Endothelial cell of umbilical vein (primary cell): ENCODE measurements at regions not wholly inside any gene's neighbourhood (a gene's known extent, or its start where the extent isn't known, plus 50 kb on each side); places are given as distances from the start of the nearest gene placed in this dataset.

ENCODE experiments used
- BruUV-seq: library from RNA; stranded (reverse); fragments of 400-500 nt; replicated peaks from 2 replicates; lab custom pipeline; 2021; lab: Mats Ljungman, UMichigan
- CTCF ChIA-PET: fragments of 300-600, 350-600 bp; sonication (Branson Sonifier 250); formaldehyde crosslinking; loops from one replicate; lab custom pipeline; 2021; ENCODE audit warnings: antibody characterized with exemption, inconsistent platforms; lab: Charles Lee
- POLR2A ChIA-PET: fragments of 300-600, 350-600 bp; sonication (Branson Sonifier 250); formaldehyde crosslinking; loops from one replicate; lab custom pipeline; 2021; ENCODE audit warnings: antibody characterized with exemption, inconsistent platforms; lab: Charles Lee
- DNase-seq: peaks from one replicate; pipeline ENCODE4 v3.0.0-alpha.2; 2011; ENCODE audit warnings: low read depth, low spot score
- FAIRE-seq: peaks from 2 replicates; lab custom pipeline; 2011; peaks lifted over from hg19 to GRCh38; lab: Jason Lieb, UNC
- H2AFZ ChIP-seq: 2 replicates; pipeline ENCODE4 v1.6.0; 2012; ENCODE audit warnings: low read depth, low read length, control low read depth, inconsistent platforms
- H3K27ac ChIP-seq: 2 replicates; pipeline ENCODE4 v1.5.1; 2011; ENCODE audit warnings: low read depth, mild to moderate bottlenecking, control low read depth, low read length, moderate library complexity; ENCODE audit not compliant: insufficient read depth
- H3K27me3 ChIP-seq, 2 experiments: 2 replicates each; pipeline versions ENCODE4 v1.6.0 to v1.6.1; 2011; ENCODE audit warnings: low read length in 2 of 2, mixed read lengths in 1 of 2; ENCODE audit not compliant: control insufficient read depth in 2 of 2, insufficient read depth in 2 of 2
- H3K36me3 ChIP-seq, 2 experiments: 2 replicates in 1 of 2; 3 replicates in 1 of 2; pipeline ENCODE4 v1.5.1; 2011; ENCODE audit warnings: low read length in 2 of 2, mild to moderate bottlenecking in 1 of 2, moderate library complexity in 1 of 2; ENCODE audit not compliant: control insufficient read depth in 2 of 2, insufficient read depth in 2 of 2; ENCODE audit errors: extremely low read depth in 1 of 2
- H3K4me1 ChIP-seq: 3 replicates; pipeline ENCODE4 v1.5.1; 2011; ENCODE audit warnings: mild to moderate bottlenecking, low read length; ENCODE audit not compliant: control insufficient read depth, insufficient read depth; ENCODE audit errors: extremely low read depth
- H3K4me2 ChIP-seq: 2 replicates; pipeline ENCODE4 v1.6.1; 2011; ENCODE audit warnings: low read length, control low read depth, mixed read lengths; ENCODE audit not compliant: insufficient read depth
- H3K4me3 ChIP-seq, 3 experiments: fragments of 200-600 bp in 1 of 3; sonication (generic), shearing (Covaris generic) in 1 of 3; replicated peaks in 1 of 3; 2 replicates each; pipeline ENCODE4 v1.5.1; 2011 to 2016; ENCODE audit warnings: control low read depth in 3 of 3, low read length in 3 of 3, mild to moderate bottlenecking in 2 of 3, inconsistent platforms in 1 of 3, low read depth in 1 of 3, moderate library complexity in 1 of 3; ENCODE audit not compliant: insufficient read depth in 1 of 3
- H3K79me2 ChIP-seq: 2 replicates; pipeline ENCODE4 v1.6.0; 2012; ENCODE audit warnings: low read length, inconsistent platforms; ENCODE audit not compliant: control insufficient read depth, insufficient read depth
- H3K9ac ChIP-seq: replicated peaks from 2 replicates; pipeline ENCODE3; 2011; ENCODE audit warnings: low read length, control low read depth; ENCODE audit not compliant: insufficient read depth; ENCODE audit errors: extremely low read depth
- H3K9me1 ChIP-seq: replicated peaks from 3 replicates; pipeline ENCODE4 v1.6.0; 2011; ENCODE audit warnings: mild to moderate bottlenecking, low read length; ENCODE audit not compliant: control insufficient read depth, insufficient read depth; ENCODE audit errors: extremely low read depth
- H3K9me3 ChIP-seq: replicated peaks from 2 replicates; pipeline ENCODE4 v1.5.1; 2012; ENCODE audit warnings: low read length, inconsistent platforms; ENCODE audit not compliant: control insufficient read depth, insufficient read depth
- H4K20me1 ChIP-seq: replicated peaks from 2 replicates; pipeline ENCODE3; 2011; ENCODE audit warnings: mild to moderate bottlenecking, low read length; ENCODE audit not compliant: control insufficient read depth, insufficient read depth; ENCODE audit errors: extremely low read depth
- EZH2 ChIP-seq: IDR thresholded peaks from 2 replicates; pipeline ENCODE4 v1.6.1; 2012; ENCODE audit warnings: borderline replicate concordance, low read depth, mild to moderate bottlenecking, moderate library complexity, low read length, inconsistent platforms; ENCODE audit not compliant: severe bottlenecking
- FOS ChIP-seq: IDR thresholded peaks from 2 replicates; pipeline ENCODE4 v1.6.1; 2011; ENCODE audit warnings: mild to moderate bottlenecking, low read length, moderate library complexity, borderline replicate concordance; ENCODE audit not compliant: insufficient read depth
- GATA2 ChIP-seq: IDR thresholded peaks from 2 replicates; pipeline ENCODE4 v1.7.0; 2011; ENCODE audit warnings: low read depth, mild to moderate bottlenecking, moderate library complexity, mixed read lengths, low read length; ENCODE audit not compliant: insufficient read length, insufficient read depth
- JUN ChIP-seq: IDR thresholded peaks from 2 replicates; pipeline ENCODE4 v1.6.1; 2011; ENCODE audit warnings: borderline replicate concordance, low read depth; ENCODE audit not compliant: insufficient read length, insufficient read depth
- MAX ChIP-seq: IDR thresholded peaks from 2 replicates; pipeline ENCODE4 v1.6.1; 2011; ENCODE audit not compliant: insufficient read depth, insufficient read length
- MYC ChIP-seq: IDR thresholded peaks from one replicate; pipeline ENCODE4 v1.6.1; 2011; ENCODE audit warnings: mild to moderate bottlenecking, low read depth, low read length
- POLR2A ChIP-seq: IDR thresholded peaks from 2 replicates; pipeline ENCODE4 v1.6.1; 2012; ENCODE audit warnings: low read depth, mild to moderate bottlenecking, control low read depth, low read length
- POLR2AphosphoS5 ChIP-seq: IDR thresholded peaks from 2 replicates; pipeline ENCODE4 v1.6.1; 2012; ENCODE audit warnings: low read depth, mild to moderate bottlenecking, control low read depth, low read length, moderate library complexity; ENCODE audit not compliant: insufficient read depth
- dilution Hi-C: fragments of 300-500 bp; cut with MboI; formaldehyde crosslinking; loops from one replicate; pipeline ENCODE4 v1.15.0; 2019; ENCODE audit warnings: low sequenced_read_pairs; ENCODE audit not compliant: extremely low pct_ligation_motif_present
- intact Hi-C: fragments of 100-400 bp; cut with micrococcal nuclease; formaldehyde crosslinking; loops from one replicate; pipeline ENCODE4 v1.10.0; 2022
- TF ChIP-seq, protein P1 (sequence below), 2 donors: IDR thresholded peaks; 1 replicate in 1 of 2; 2 replicates in 1 of 2; pipeline ENCODE4 v1.5.1; 2011; ENCODE audit warnings: low read length in 2 of 2, mild to moderate bottlenecking in 2 of 2, moderate library complexity in 2 of 2, control low read depth in 1 of 2, inconsistent platforms in 1 of 2, low read depth in 1 of 2; ENCODE audit not compliant: insufficient read depth in 1 of 2; ENCODE audit errors: extremely low read depth in 1 of 2

DNA sequence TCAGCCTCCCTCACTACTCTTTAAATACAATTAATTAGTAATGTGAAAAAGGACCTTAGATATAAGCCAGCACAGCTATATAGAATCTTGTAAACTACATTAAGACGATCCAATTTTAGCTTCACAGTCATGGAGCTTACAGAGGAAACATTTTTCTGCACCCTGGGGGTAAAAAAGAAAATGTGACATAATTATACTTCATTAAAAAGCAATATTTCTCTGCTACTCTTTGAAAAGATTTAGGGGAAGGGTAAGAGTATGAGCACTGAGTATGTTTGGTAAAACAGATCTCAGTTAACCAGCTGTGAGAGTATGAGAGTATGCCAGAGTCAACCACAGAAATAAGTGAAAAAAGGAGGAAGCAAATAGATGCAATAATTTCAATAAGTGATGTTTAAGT lies 1415.9 kb downstream of the PLA2G4A start:
- no TSS peak for BruUV-seq
- TF ChIP-seq FOS: no peak
- TF ChIP-seq GATA2: no peak
- TF ChIP-seq MYC: no peak
- TF ChIP-seq POLR2AphosphoS5: no peak
- TF ChIP-seq, protein P1, sequence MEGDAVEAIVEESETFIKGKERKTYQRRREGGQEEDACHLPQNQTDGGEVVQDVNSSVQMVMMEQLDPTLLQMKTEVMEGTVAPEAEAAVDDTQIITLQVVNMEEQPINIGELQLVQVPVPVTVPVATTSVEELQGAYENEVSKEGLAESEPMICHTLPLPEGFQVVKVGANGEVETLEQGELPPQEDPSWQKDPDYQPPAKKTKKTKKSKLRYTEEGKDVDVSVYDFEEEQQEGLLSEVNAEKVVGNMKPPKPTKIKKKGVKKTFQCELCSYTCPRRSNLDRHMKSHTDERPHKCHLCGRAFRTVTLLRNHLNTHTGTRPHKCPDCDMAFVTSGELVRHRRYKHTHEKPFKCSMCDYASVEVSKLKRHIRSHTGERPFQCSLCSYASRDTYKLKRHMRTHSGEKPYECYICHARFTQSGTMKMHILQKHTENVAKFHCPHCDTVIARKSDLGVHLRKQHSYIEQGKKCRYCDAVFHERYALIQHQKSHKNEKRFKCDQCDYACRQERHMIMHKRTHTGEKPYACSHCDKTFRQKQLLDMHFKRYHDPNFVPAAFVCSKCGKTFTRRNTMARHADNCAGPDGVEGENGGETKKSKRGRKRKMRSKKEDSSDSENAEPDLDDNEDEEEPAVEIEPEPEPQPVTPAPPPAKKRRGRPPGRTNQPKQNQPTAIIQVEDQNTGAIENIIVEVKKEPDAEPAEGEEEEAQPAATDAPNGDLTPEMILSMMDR (IDR thresholded peaks at IDR 0.05; ENCODE audit: extremely low read depth in 1 of 2, insufficient read depth in 1 of 2, low read depth in 1 of 2, low read length in 2 of 2): no peak
- TF ChIP-seq POLR2A: no peak
- FAIRE-seq: no peak
- intact Hi-C loops: no loop called here
- DNase-seq: no peak
- Histone ChIP-seq H3K36me3 (no peaks in the 10 kb centered on the region), H3K9ac (no peak overlapping the region), H3K9me3 (no peaks in the 10 kb centered on the region), H3K4me2 (no peak overlapping the region), H4K20me1 (no peaks in the 10 kb centered on the region), H2AFZ (no peak overlapping the region), H3K4me3 (no peak overlapping the region), H3K27ac (no peak overlapping the region), H3K9me1 (no peaks in the 10 kb centered on the region), H3K79me2 (no peaks in the 10 kb centered on the region), H3K27me3 (no peaks in the 10 kb centered on the region), H3K4me1 (peaks cover 6% of the 10 kb centered on the region)
- ChIA-PET POLR2A (no interaction called here), CTCF (interaction anchor here (0.7 kb wide), 1 partner anchor 36 kb away, joined by 4 read pairs; no protein-coding TSS in a partner anchor)
- dilution Hi-C loops: no loop called here

DNA sequence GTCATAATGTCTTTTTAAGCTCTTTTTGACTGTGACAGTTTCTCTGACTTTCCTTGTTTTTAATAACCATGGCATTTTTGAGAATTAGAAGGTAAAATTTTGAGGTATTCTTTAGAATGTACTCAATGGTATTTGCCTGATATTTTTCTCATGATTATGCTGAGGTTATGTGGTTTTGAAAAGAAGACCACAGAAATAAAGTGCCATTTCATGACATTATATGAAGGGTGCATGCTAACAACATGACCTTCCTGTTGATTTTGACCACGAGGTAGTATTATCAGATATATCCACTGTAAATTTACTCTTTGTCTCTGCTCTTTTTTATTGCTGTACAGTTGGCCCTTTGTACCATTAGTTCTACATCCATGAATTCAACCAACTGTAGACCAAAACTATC lies 1418.5 kb downstream of the PLA2G4A start:
- no peak for DNase-seq
- no peak for TF ChIP-seq FOS
- TF ChIP-seq JUN: no peak
- no peak for TF ChIP-seq EZH2
- TF ChIP-seq MYC: no peak
- TF ChIP-seq, protein P1 (IDR thresholded peaks at IDR 0.05; ENCODE audit: extremely low read depth in 1 of 2, insufficient read depth in 1 of 2, low read depth in 1 of 2, low read length in 2 of 2): no peak
- TF ChIP-seq POLR2AphosphoS5: no peak
- TF ChIP-seq GATA2: no peak
- no peak for TF ChIP-seq POLR2A
- no peak for TF ChIP-seq MAX
- H3K79me2 ChIP-seq: no peaks in the 10 kb centered on the region
- FAIRE-seq: no peak
- H4K20me1 ChIP-seq: no peaks in the 10 kb centered on the region
- no peak overlapping the region for H3K4me2 ChIP-seq
- no peak overlapping the region for H2AFZ ChIP-seq
- no peak overlapping the region for H3K27ac ChIP-seq
- no TSS peak for BruUV-seq
- POLR2A ChIA-PET: no interaction called here
- H3K27me3 ChIP-seq: no peaks in the 10 kb centered on the region
- dilution Hi-C loops (no loop called here), intact Hi-C loops (no loop called here)
- H3K4me3 ChIP-seq: no peak overlapping the region
- H3K9me1 ChIP-seq: no peaks in the 10 kb centered on the region
- H3K9ac ChIP-seq: no peak overlapping the region
- no peaks in the 10 kb centered on the region for H3K36me3 ChIP-seq
- peaks cover 3% of the 10 kb centered on the region for H3K4me1 ChIP-seq
- H3K9me3 ChIP-seq: no peaks in the 10 kb centered on the region
- CTCF ChIA-PET: no interaction called here
